ENCODE measurements at regions not wholly inside any gene's neighbourhood (a gene's known extent, or its start where the extent isn't known, plus 50 kb on each side); places are given as distances from the start of the nearest gene placed in this dataset.

DNA sequence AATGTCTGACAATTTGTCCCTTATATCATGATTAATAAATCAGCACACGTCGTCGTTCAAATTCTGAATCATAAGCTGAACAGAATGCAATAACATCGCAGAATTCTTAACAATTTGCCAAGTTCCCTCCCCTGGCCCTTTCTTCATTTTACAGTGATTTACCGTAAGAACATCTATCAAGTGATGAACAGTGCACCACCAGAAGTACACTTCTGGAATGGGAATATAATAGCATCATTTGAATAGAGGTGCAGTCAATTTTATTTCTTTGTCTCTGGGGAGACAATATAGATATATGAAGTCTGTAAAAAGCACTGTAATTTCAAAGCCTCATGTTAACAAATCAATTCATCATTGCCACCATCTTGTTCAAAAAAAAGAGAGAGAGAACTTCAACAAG is 145.1 kb upstream of the SMLR1 start:
- TF ChIP-seq, protein P1, sequence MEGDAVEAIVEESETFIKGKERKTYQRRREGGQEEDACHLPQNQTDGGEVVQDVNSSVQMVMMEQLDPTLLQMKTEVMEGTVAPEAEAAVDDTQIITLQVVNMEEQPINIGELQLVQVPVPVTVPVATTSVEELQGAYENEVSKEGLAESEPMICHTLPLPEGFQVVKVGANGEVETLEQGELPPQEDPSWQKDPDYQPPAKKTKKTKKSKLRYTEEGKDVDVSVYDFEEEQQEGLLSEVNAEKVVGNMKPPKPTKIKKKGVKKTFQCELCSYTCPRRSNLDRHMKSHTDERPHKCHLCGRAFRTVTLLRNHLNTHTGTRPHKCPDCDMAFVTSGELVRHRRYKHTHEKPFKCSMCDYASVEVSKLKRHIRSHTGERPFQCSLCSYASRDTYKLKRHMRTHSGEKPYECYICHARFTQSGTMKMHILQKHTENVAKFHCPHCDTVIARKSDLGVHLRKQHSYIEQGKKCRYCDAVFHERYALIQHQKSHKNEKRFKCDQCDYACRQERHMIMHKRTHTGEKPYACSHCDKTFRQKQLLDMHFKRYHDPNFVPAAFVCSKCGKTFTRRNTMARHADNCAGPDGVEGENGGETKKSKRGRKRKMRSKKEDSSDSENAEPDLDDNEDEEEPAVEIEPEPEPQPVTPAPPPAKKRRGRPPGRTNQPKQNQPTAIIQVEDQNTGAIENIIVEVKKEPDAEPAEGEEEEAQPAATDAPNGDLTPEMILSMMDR (IDR thresholded peaks at IDR 0.05): no peak
- TF ChIP-seq POLR2A (IDR thresholded peaks at IDR 0.05): no peak

Measured in uterus (tissue), 2 donors.